GM12872 (cell line): ENCODE measurements at regions not wholly inside any gene's neighbourhood (a gene's known extent, or its start where the extent isn't known, plus 50 kb on each side); places are given as distances from the start of the nearest gene placed in this dataset.

Experiments
- TF ChIP-seq, protein P1 (sequence below): IDR thresholded peaks from 3 replicates; pipeline ENCODE4 v1.5.1; 2011; ENCODE audit warnings: low read depth, mild to moderate bottlenecking, low read length, moderate library complexity; ENCODE audit not compliant: insufficient read depth

DNA sequence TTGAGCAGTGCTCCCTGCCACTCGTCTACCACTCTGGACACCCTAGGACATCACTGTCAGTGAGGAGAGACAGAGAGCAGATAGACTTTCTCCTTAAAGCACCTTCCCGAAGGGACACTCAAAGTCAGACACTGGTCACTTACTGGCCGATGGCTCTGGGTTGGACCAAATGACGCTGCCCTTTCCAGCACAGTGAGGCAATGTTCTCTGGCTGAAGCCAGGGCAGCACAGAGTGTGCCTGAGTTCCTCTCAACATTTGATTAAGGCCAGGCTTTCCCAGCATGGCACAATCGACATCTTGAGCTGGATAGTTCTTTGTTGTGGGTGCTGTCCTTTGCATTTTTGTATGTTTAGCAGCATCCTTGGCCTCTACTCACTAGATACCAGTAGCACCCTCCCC, 206.2 kb downstream of the CSNK2A3 start:
- TF ChIP-seq, protein P1, sequence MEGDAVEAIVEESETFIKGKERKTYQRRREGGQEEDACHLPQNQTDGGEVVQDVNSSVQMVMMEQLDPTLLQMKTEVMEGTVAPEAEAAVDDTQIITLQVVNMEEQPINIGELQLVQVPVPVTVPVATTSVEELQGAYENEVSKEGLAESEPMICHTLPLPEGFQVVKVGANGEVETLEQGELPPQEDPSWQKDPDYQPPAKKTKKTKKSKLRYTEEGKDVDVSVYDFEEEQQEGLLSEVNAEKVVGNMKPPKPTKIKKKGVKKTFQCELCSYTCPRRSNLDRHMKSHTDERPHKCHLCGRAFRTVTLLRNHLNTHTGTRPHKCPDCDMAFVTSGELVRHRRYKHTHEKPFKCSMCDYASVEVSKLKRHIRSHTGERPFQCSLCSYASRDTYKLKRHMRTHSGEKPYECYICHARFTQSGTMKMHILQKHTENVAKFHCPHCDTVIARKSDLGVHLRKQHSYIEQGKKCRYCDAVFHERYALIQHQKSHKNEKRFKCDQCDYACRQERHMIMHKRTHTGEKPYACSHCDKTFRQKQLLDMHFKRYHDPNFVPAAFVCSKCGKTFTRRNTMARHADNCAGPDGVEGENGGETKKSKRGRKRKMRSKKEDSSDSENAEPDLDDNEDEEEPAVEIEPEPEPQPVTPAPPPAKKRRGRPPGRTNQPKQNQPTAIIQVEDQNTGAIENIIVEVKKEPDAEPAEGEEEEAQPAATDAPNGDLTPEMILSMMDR = no peak

DNA sequence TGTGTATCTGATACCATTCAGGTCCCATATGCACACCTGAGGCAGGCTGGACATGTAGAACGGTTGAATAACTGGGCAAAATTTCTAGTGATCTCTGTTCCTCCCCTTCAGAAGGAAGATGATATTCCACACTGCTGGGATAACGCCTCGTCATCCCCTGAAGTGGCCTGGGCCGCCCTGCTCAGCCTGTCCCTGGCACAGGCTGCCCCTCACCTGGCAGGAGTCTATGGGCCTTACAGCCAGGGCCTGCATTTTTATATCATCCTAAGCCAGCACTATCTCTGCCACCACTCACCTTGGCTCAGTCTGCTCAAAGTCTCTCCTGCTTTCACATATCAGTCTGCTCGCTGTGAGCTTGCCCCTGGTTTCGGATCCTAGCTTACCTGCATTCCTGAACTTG, 209.2 kb downstream of the CSNK2A3 start:
- TF ChIP-seq, protein P1 = no peak

DNA sequence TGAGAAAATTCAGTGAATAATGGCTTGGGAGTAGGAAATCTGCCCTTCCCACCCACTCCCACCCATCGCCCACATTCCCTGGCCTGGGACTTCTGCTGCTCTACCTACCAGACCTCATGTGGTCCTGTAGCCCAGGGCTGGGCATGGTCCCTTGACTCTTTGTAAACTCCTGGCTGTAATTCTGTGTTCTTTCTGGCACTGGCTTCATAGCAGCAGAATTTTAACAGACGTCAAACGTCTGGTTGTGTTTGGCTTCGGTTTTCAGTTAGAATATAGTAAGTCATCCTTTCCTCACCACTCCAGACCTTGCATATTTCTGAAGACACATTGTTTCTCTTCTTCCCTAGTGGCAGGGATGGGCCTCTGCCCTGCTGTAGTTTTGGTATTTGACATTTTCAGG, 210.6 kb downstream of the CSNK2A3 start:
- TF ChIP-seq, protein P1 = no peak

DNA sequence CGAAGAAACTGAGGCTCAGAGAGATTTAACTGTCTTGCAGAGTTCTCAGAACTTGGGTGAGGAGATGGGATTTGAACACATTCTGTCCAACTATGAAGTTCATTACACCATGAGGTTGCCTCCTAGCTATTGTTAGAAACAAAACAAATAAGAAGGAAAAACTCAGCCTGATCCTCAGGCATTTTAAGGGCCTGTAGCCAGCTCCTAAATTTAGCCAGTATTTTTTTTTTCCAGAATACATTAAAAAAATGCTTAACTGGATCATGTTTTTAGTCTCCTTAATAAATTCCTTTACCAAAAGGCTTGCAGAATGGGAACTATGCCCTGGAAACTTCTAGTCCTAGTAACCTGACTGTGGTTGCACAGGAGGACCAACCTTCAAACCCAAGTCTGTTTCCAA, 212.0 kb downstream of the CSNK2A3 start:
- TF ChIP-seq, protein P1 = no peak

DNA sequence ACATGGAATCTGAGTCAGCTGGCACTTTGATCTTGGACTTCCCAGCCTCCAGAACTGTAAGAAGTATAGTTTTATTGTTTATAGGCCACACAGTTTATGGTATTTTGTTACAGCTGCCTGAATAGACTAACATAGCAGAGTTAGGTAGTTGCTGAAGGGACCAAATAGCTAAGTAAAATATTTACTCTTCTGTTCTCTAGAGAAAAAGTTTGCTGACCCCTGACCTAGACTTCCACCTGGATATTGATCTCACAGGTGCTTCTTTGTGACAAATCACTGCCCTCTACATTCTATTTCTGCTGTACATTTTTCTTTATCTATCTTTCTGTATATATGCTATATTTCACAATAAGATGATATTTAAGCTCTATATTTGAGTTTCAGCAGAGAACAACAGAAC, 212.5 kb downstream of the CSNK2A3 start:
- TF ChIP-seq, protein P1 = no peak

DNA sequence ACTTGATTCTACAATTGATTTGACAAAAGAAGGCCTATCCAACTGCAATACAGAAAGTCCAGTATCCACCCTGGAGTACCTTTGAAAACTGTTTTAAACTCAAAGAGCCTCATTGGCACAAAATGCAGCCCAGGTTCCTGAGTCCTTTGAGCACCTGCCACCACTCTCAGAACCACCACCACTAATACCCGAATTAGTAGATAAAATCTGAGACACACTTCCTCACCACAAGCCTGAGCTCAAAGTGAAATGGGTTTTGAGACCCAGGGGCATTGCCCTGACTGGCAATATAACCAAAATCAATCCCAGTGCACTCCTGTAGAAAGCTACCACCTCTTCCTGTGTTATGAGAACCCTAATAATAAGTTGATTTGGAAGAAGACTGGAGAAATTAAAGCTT, 215.7 kb downstream of the CSNK2A3 start:
- TF ChIP-seq, protein P1 = no peak

DNA sequence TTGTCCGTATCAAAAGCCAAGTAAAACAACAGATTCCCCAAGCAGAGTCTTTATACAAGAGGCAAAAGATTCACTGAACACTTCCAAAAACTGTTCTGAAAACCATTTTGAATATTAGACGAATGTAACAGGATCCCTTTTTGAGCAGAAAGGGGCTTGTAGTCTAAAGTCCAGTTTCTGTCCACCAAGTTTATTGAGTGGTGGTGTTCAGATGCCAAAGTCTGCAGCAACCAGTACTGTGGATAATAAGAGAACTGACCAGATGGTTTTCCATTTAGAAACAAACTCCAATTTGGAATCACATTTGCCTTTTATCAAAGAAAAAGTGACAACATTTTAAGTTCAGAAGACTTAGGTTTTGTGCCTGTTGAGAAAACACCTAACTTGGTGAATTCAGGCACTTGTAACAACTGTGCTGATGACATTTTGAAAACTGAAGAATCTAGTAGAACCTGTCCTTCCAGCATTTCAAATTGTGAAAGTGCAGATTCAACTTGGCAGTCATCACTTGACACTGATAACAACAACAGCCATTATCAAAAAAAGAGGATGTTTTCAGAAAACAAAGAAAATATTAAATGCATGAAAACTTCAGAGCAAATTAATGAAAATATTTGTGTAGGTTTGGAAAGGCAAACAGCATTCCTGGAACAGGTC, 217.1 kb downstream of the CSNK2A3 start:
- TF ChIP-seq, protein P1 = no peak

DNA sequence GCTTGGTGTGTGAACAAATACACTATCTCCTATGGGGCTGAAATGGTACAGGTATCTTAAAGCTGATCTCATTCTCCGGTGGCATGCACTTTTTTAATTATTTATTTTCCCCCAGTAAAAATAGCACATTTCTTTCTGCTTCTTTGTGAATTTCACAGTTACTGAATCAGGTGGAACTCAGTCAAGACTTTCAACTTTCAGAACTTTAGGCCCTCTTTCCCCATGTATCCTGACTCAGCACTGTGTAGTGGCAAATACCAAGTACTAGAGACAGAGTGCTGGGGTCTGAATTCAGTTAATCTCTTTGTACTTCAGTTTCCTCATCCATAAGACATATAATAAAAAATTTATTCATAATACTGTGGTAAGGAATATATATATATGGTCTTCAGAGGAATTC, 223.9 kb downstream of the CSNK2A3 start:
- TF ChIP-seq, protein P1 = no peak
